ENCODE measurements at regions not wholly inside any gene's neighbourhood (a gene's known extent, or its start where the extent isn't known, plus 50 kb on each side); places are given as distances from the start of the nearest gene placed in this dataset.

- Histone ChIP-seq H3K4me1 (ENCODE audit: control insufficient read depth, extremely low read depth, insufficient read depth, low read length) (no peaks in the 10 kb centered on the region), H3K36me3 (ENCODE audit: control insufficient read depth, insufficient read depth, low read length) (no peaks in the 10 kb centered on the region), H3K27me3 (ENCODE audit: control insufficient read depth, insufficient read depth, low read length) (no peaks in the 10 kb centered on the region), H2AFZ (ENCODE audit: low read length) (no peak overlapping the region), H3K4me2 (ENCODE audit: extremely low read depth, insufficient read depth, low read length) (no peak overlapping the region), H3K9ac (ENCODE audit: insufficient read depth, low read length) (no peak overlapping the region), H3K9me3 (ENCODE audit: control insufficient read depth, insufficient read depth, low read depth, low read length) (no peaks in the 10 kb centered on the region), H3K27ac (ENCODE audit: insufficient read depth, low read length) (no peak overlapping the region), H4K20me1 (ENCODE audit: control insufficient read depth, extremely low read depth, insufficient read depth, low read length) (no peaks in the 10 kb centered on the region), H3K79me2 (ENCODE audit: control insufficient read depth, insufficient read depth, low read length) (no peaks in the 10 kb centered on the region), H3K4me3 (replicated peaks in 1 of 4; ENCODE audit: control extremely low read depth in 1 of 4, insufficient read depth in 1 of 4, low read depth in 3 of 4, low read length in 4 of 4) (no peak overlapping the region)
- DNase-seq (ENCODE audit: low read depth in 2 of 2), result peak in 1 of 2 donors; percentile 3
- TF ChIP-seq CTCF (conservative IDR thresholded peaks at IDR 0.05 in 1 of 2, IDR thresholded peaks at IDR 0.05 in 1 of 2; ENCODE audit: low read depth in 1 of 2, low read length in 2 of 2), result peak in 1 of 2 donors; percentile 25
- TF ChIP-seq EZH2 (IDR thresholded peaks at IDR 0.05; ENCODE audit: low read length, missing control alignments), result no peak
Observed at GRCh38 chr4:129167640-129168260, 71.8 kb downstream of the C4orf33 start.

- no peaks in the 10 kb centered on the region for H3K4me1 ChIP-seq (ENCODE audit: control insufficient read depth, extremely low read depth, insufficient read depth, low read length)
- H2AFZ ChIP-seq (ENCODE audit: low read length), result no peak overlapping the region
- TF ChIP-seq CTCF (conservative IDR thresholded peaks at IDR 0.05 in 1 of 2, IDR thresholded peaks at IDR 0.05 in 1 of 2; ENCODE audit: low read depth in 1 of 2, low read length in 2 of 2), result no peak
- TF ChIP-seq EZH2 (IDR thresholded peaks at IDR 0.05; ENCODE audit: low read length, missing control alignments), result no peak
- H3K27me3 ChIP-seq (ENCODE audit: control insufficient read depth, insufficient read depth, low read length), result no peaks in the 10 kb centered on the region
- no peaks in the 10 kb centered on the region for H3K79me2 ChIP-seq (ENCODE audit: control insufficient read depth, insufficient read depth, low read length)
- DNase-seq (ENCODE audit: low read depth in 2 of 2), result peak in 1 of 2 donors; percentile 1
- H3K36me3 ChIP-seq (ENCODE audit: control insufficient read depth, insufficient read depth, low read length), result no peaks in the 10 kb centered on the region
- no peak overlapping the region for H3K4me3 ChIP-seq (replicated peaks in 1 of 4; ENCODE audit: control extremely low read depth in 1 of 4, insufficient read depth in 1 of 4, low read depth in 3 of 4, low read length in 4 of 4)
- no peak overlapping the region for H3K9ac ChIP-seq (ENCODE audit: insufficient read depth, low read length)
- H4K20me1 ChIP-seq (ENCODE audit: control insufficient read depth, extremely low read depth, insufficient read depth, low read length), result no peaks in the 10 kb centered on the region
- no peak overlapping the region for H3K4me2 ChIP-seq (ENCODE audit: extremely low read depth, insufficient read depth, low read length)
- H3K27ac ChIP-seq (ENCODE audit: insufficient read depth, low read length), result no peak overlapping the region
- no peaks in the 10 kb centered on the region for H3K9me3 ChIP-seq (ENCODE audit: control insufficient read depth, insufficient read depth, low read depth, low read length)
Observed at GRCh38 chr4:129172181-129172580, 76.2 kb downstream of the C4orf33 start.

GRCh38 chr4:129176864-129177263 is 80.9 kb downstream of the C4orf33 start:
- H3K4me1 ChIP-seq (ENCODE audit: control insufficient read depth, extremely low read depth, insufficient read depth, low read length), result no peaks in the 10 kb centered on the region
- H3K9me3 ChIP-seq (ENCODE audit: control insufficient read depth, insufficient read depth, low read depth, low read length), result no peaks in the 10 kb centered on the region
- H3K4me3 ChIP-seq (replicated peaks in 1 of 4; ENCODE audit: control extremely low read depth in 1 of 4, insufficient read depth in 1 of 4, low read depth in 3 of 4, low read length in 4 of 4), result no peak overlapping the region
- no peak overlapping the region for H3K4me2 ChIP-seq (ENCODE audit: extremely low read depth, insufficient read depth, low read length)
- no peak overlapping the region for H3K9ac ChIP-seq (ENCODE audit: insufficient read depth, low read length)
- no peaks in the 10 kb centered on the region for H3K36me3 ChIP-seq (ENCODE audit: control insufficient read depth, insufficient read depth, low read length)
- H3K79me2 ChIP-seq (ENCODE audit: control insufficient read depth, insufficient read depth, low read length), result no peaks in the 10 kb centered on the region
- TF ChIP-seq CTCF (conservative IDR thresholded peaks at IDR 0.05 in 1 of 2, IDR thresholded peaks at IDR 0.05 in 1 of 2; ENCODE audit: low read depth in 1 of 2, low read length in 2 of 2), result no peak
- no peak for TF ChIP-seq EZH2 (IDR thresholded peaks at IDR 0.05; ENCODE audit: low read length, missing control alignments)
- H4K20me1 ChIP-seq (ENCODE audit: control insufficient read depth, extremely low read depth, insufficient read depth, low read length), result no peaks in the 10 kb centered on the region
- no peak for DNase-seq (ENCODE audit: low read depth in 2 of 2)
- H3K27ac ChIP-seq (ENCODE audit: insufficient read depth, low read length), result no peak overlapping the region
- no peaks in the 10 kb centered on the region for H3K27me3 ChIP-seq (ENCODE audit: control insufficient read depth, insufficient read depth, low read length)
- no peak overlapping the region for H2AFZ ChIP-seq (ENCODE audit: low read length)

All from fibroblast of lung (primary cell).